AG04450 (cell line): ENCODE measurements at regions not wholly inside any gene's neighbourhood (a gene's known extent, or its start where the extent isn't known, plus 50 kb on each side); places are given as distances from the start of the nearest gene placed in this dataset.

Source experiments
- CTCF ChIA-PET: fragments of 300-600, 350-600 bp; formaldehyde crosslinking; extraction: SDS; loops from one replicate; lab custom pipeline; 2022; ENCODE audit warnings: antibody characterized with exemption, inconsistent platforms; lab: Charles Lee
- POLR2A ChIA-PET: fragments of 350-600 bp; formaldehyde crosslinking; extraction: SDS; loops from one replicate; lab custom pipeline; 2021; ENCODE audit warnings: antibody characterized with exemption, inconsistent platforms; lab: Yijun Ruan, JAX
- DNase-seq: peaks from one replicate; pipeline ENCODE4 v3.0.0-alpha.2; 2011; ENCODE audit warnings: low read depth, low spot score
- H3K27ac ChIP-seq: one replicate; pipeline ENCODE4 v1.5.1; 2012; ENCODE audit warnings: low read depth, low read length, control low read depth
- H3K27me3 ChIP-seq: one replicate; pipeline ENCODE4 v1.6.0; 2012; ENCODE audit warnings: low read length; ENCODE audit not compliant: control insufficient read depth, insufficient read depth
- H3K4me3 ChIP-seq: 2 replicates; pipeline ENCODE4 v1.5.1; 2011; ENCODE audit warnings: mild to moderate bottlenecking, low read depth, low read length, control low read depth
- H3K9me3 ChIP-seq: 2 replicates; pipeline ENCODE4 v1.5.1; 2012; ENCODE audit warnings: low read length; ENCODE audit not compliant: control insufficient read depth, insufficient read depth
- CTCF ChIP-seq: IDR thresholded peaks from 2 replicates; pipeline ENCODE4 v1.5.1; 2011; ENCODE audit warnings: low read depth, low read length, control low read depth, inconsistent platforms

DNA sequence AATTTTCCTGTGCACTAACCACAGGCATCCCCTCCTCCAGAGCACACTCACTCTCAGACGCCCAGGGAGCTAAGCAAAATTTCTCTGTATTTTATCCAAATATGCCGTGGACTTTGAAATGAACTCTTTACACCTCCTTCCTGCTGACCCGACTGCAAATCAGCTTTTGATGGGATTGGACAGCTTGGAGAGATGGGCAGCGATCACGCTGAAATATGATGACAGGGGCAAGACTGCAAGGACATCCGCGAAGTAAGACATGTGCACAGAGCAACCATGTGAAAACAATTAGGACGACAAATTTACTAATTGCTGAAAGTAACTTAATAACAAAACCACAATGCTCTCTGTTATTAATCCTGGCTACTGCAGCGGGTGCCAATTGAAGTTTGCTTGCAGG lies 64.6 kb upstream of the CLDN14 start:
- CTCF ChIA-PET: no interaction called here
- peaks cover 65% of the 10 kb centered on the region for H3K27me3 ChIP-seq

GRCh38 chr21:36545776-36546511 lies 66.0 kb upstream of the CLDN14 start:
- no peak for DNase-seq
- H3K9me3 ChIP-seq: no peaks in the 10 kb centered on the region
- CTCF ChIA-PET: no interaction called here
- H3K27ac ChIP-seq: no peak overlapping the region
- POLR2A ChIA-PET: no interaction called here
- no peak for TF ChIP-seq CTCF
- peaks cover 60% of the 10 kb centered on the region for H3K27me3 ChIP-seq
- no peak overlapping the region for H3K4me3 ChIP-seq

More for the DNA sequence above, 64.6 kb upstream of the CLDN14 start:
- Histone ChIP-seq H3K4me3 (no peak overlapping the region), H3K27ac (no peak overlapping the region), H3K9me3 (no peaks in the 10 kb centered on the region)
- TF ChIP-seq CTCF: no peak
- no peak for DNase-seq
- POLR2A ChIA-PET: no interaction called here

GRCh38 chr21:36547464-36547863 lies 67.5 kb upstream of the CLDN14 start:
- no peak for DNase-seq
- no peak for TF ChIP-seq CTCF
- ChIA-PET CTCF (no interaction called here), POLR2A (interaction anchor here (0.6 kb wide), 1 partner anchor 117 kb away, joined by 3 read pairs; no protein-coding TSS in a partner anchor)
- no peak overlapping the region for H3K27ac ChIP-seq
- peaks cover 45% of the 10 kb centered on the region for H3K27me3 ChIP-seq
- no peaks in the 10 kb centered on the region for H3K9me3 ChIP-seq
- H3K4me3 ChIP-seq: no peak overlapping the region

DNA sequence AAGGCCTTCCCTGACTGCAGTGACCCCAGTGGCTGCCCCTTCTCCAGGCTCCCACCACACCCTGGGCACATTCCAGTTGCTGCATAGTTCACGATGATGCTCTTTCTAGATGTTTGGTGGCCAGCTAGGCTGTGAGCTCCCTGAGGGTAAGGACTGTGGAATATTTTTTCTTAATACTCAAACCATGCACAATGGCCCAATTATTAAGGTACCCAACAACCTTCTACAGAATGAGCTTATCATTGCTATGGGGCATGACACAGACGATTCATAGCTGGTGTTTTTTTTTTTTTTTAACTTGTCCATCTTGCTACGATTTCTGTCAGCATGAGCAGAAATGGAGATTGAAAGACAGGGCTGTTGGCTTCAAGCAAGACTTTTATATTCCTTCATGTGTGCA lies 68.9 kb upstream of the CLDN14 start:
- ChIA-PET CTCF (interaction anchor here (1.0 kb wide), 1 partner anchor 82 kb away, joined by 3 read pairs; no protein-coding TSS in a partner anchor), POLR2A (no interaction called here)
- peaks cover 37% of the 10 kb centered on the region for H3K27me3 ChIP-seq
- H3K9me3 ChIP-seq: no peaks in the 10 kb centered on the region
- no peak for DNase-seq
- TF ChIP-seq CTCF: no peak
- H3K27ac ChIP-seq: no peak overlapping the region
- no peak overlapping the region for H3K4me3 ChIP-seq

- POLR2A ChIA-PET: no interaction called here
- peaks cover 34% of the 10 kb centered on the region for H3K27me3 ChIP-seq
- H3K9me3 ChIP-seq: no peaks in the 10 kb centered on the region
- TF ChIP-seq CTCF: no peak
- CTCF ChIA-PET: interaction anchor here (1.0 kb wide), 1 partner anchor 81 kb away, joined by 3 read pairs; no protein-coding TSS in a partner anchor
- no peak overlapping the region for H3K27ac ChIP-seq
- H3K4me3 ChIP-seq: no peak overlapping the region
- no peak for DNase-seq
Measured at GRCh38 chr21:36549470-36549869, 69.5 kb upstream of the CLDN14 start.
